GM19395 (cell line): ENCODE measurements at regions not wholly inside any gene's neighbourhood (a gene's known extent, or its start where the extent isn't known, plus 50 kb on each side); places are given as distances from the start of the nearest gene placed in this dataset.
A peak's percentile ranks its signal among the peaks of the same experiment; 100 is the strongest.

Experiments
- ATAC-seq: cut with Tn5 transposase; IDR thresholded peaks from one replicate; pipeline ENCODE4 v1.9.1; 2021; ENCODE audit warnings: mild to moderate bottlenecking, moderate library complexity; ENCODE audit not compliant: unreplicated experiment

- no peak for ATAC-seq
Observed at GRCh38 chr12:97316321-97316720, 146.3 kb upstream of the RMST start.

- ATAC-seq = no peak
Observed at GRCh38 chr12:97321621-97322020, 141.0 kb upstream of the RMST start.

GRCh38 chr12:97322388-97322787, 140.2 kb upstream of the RMST start:
- no peak for ATAC-seq

GRCh38 chr12:97323154-97323553, 139.4 kb upstream of the RMST start:
- ATAC-seq = no peak

- no peak for ATAC-seq
Observed at GRCh38 chr12:97324471-97324870, 138.1 kb upstream of the RMST start.

- ATAC-seq = no peak
Observed at GRCh38 chr12:97335115-97335514, 127.5 kb upstream of the RMST start.

- no peak for ATAC-seq
Observed at GRCh38 chr12:97336900-97337751, 125.5 kb upstream of the RMST start.

GRCh38 chr12:97342130-97342529, 120.5 kb upstream of the RMST start:
- ATAC-seq = no peak

GRCh38 chr12:97347956-97348355, 114.6 kb upstream of the RMST start:
- ATAC-seq = no peak

- no peak for ATAC-seq
Observed at GRCh38 chr12:97358361-97358760, 104.2 kb upstream of the RMST start.

GRCh38 chr12:97359021-97359690, 103.4 kb upstream of the RMST start:
- no peak for ATAC-seq

GRCh38 chr12:97363693-97364092, 98.9 kb upstream of the RMST start:
- ATAC-seq = no peak

- ATAC-seq = no peak
Observed at GRCh38 chr12:97368462-97369163, 94.0 kb upstream of the RMST start.

GRCh38 chr12:97375310-97375709, 87.3 kb upstream of the RMST start:
- ATAC-seq = no peak

- ATAC-seq = no peak
Observed at GRCh38 chr12:97380440-97380839, 82.2 kb upstream of the RMST start.

- ATAC-seq = no peak
Observed at GRCh38 chr12:97385121-97385520, 77.5 kb upstream of the RMST start.

GRCh38 chr12:97386133-97386581, 76.4 kb upstream of the RMST start:
- no peak for ATAC-seq

GRCh38 chr12:97387844-97388243, 74.8 kb upstream of the RMST start:
- no peak for ATAC-seq

GRCh38 chr12:97394657-97395056, 67.9 kb upstream of the RMST start:
- no peak for ATAC-seq

- no peak for ATAC-seq
Observed at GRCh38 chr12:97397008-97397407, 65.6 kb upstream of the RMST start.

- ATAC-seq = no peak
Observed at GRCh38 chr12:97398704-97399103, 63.9 kb upstream of the RMST start.

GRCh38 chr12:97404093-97404492, 58.5 kb upstream of the RMST start:
- peak; percentile 32 for ATAC-seq
